ENCODE measurements at regions not wholly inside any gene's neighbourhood (a gene's known extent, or its start where the extent isn't known, plus 50 kb on each side); places are given as distances from the start of the nearest gene placed in this dataset.

GRCh38 chr14:87676814-87677437, 316.1 kb downstream of the GALC start:
- no peak for TF ChIP-seq REST (IDR thresholded peaks at IDR 0.05; ENCODE audit: insufficient read depth in 1 of 2, low read depth in 2 of 2, low read length in 2 of 2)
- no peak for TF ChIP-seq TAF1 (IDR thresholded peaks at IDR 0.05; ENCODE audit: borderline replicate concordance, insufficient read depth, low read length)
- no peak for TF ChIP-seq POLR2AphosphoS5 (IDR thresholded peaks at IDR 0.05; ENCODE audit: low read depth, low read length)
- TF ChIP-seq FOXP2 (optimal IDR thresholded peaks at IDR 0.05; ENCODE audit: borderline replicate concordance, extremely low read depth, extremely low read length, insufficient read depth), result no peak
- no peak for TF ChIP-seq SIN3A (IDR thresholded peaks at IDR 0.05; ENCODE audit: borderline replicate concordance, insufficient read depth, low read length)

- no peak for TF ChIP-seq REST (IDR thresholded peaks at IDR 0.05; ENCODE audit: insufficient read depth in 1 of 2, low read depth in 2 of 2, low read length in 2 of 2)
- TF ChIP-seq SIN3A (IDR thresholded peaks at IDR 0.05; ENCODE audit: borderline replicate concordance, insufficient read depth, low read length), result no peak
- no peak for TF ChIP-seq POLR2AphosphoS5 (IDR thresholded peaks at IDR 0.05; ENCODE audit: low read depth, low read length)
- no peak for TF ChIP-seq FOXP2 (optimal IDR thresholded peaks at IDR 0.05; ENCODE audit: borderline replicate concordance, extremely low read depth, extremely low read length, insufficient read depth)
- TF ChIP-seq TAF1 (IDR thresholded peaks at IDR 0.05; ENCODE audit: borderline replicate concordance, insufficient read depth, low read length), result no peak
Observed at GRCh38 chr14:87667659-87668058, 325.3 kb downstream of the GALC start.

- TF ChIP-seq FOXP2 (optimal IDR thresholded peaks at IDR 0.05; ENCODE audit: borderline replicate concordance, extremely low read depth, extremely low read length, insufficient read depth) (no peak), TAF1 (IDR thresholded peaks at IDR 0.05; ENCODE audit: borderline replicate concordance, insufficient read depth, low read length) (no peak), POLR2AphosphoS5 (IDR thresholded peaks at IDR 0.05; ENCODE audit: low read depth, low read length) (no peak), SIN3A (IDR thresholded peaks at IDR 0.05; ENCODE audit: borderline replicate concordance, insufficient read depth, low read length) (no peak), REST (IDR thresholded peaks at IDR 0.05; ENCODE audit: insufficient read depth in 1 of 2, low read depth in 2 of 2, low read length in 2 of 2) (no peak)
Observed at GRCh38 chr14:87656315-87656714, 336.7 kb downstream of the GALC start.

GRCh38 chr14:87652278-87652677, 340.7 kb downstream of the GALC start:
- TF ChIP-seq REST (IDR thresholded peaks at IDR 0.05; ENCODE audit: insufficient read depth in 1 of 2, low read depth in 2 of 2, low read length in 2 of 2) (no peak), SIN3A (IDR thresholded peaks at IDR 0.05; ENCODE audit: borderline replicate concordance, insufficient read depth, low read length) (no peak)

- TF ChIP-seq TAF1 (IDR thresholded peaks at IDR 0.05; ENCODE audit: borderline replicate concordance, insufficient read depth, low read length), result no peak
Observed at GRCh38 chr14:87644689-87645088, 348.3 kb downstream of the GALC start.

Measured in PFSK-1 (cell line).